Testis (tissue), 2 donors: ENCODE measurements at regions not wholly inside any gene's neighbourhood (a gene's known extent, or its start where the extent isn't known, plus 50 kb on each side); places are given as distances from the start of the nearest gene placed in this dataset.

Source experiments
- DNase-seq: peaks from one replicate; pipeline ENCODE4 v3.0.0-alpha.2; 2019
- H3K27ac ChIP-seq, 2 donors: fragments of 200-600 bp; sonication (generic); one replicate each; pipeline ENCODE4 v1.5.1; 2019
- H3K27me3 ChIP-seq: fragments of 200-600 bp; sonication (generic); one replicate; pipeline ENCODE4 v1.5.1; 2019
- H3K36me3 ChIP-seq: fragments of 200-600 bp; sonication (generic); one replicate; pipeline ENCODE4 v1.5.1; 2017; ENCODE audit warnings: low read depth; ENCODE audit errors: missing control alignments
- H3K4me1 ChIP-seq: fragments of 200-600 bp; sonication (generic); one replicate; pipeline ENCODE4 v1.5.1; 2019
- H3K4me3 ChIP-seq, 2 donors: fragments of 200-600 bp; sonication (generic); one replicate each; pipeline ENCODE4 v1.5.1; 2017 to 2019
- H3K9me3 ChIP-seq: fragments of 200-600 bp; sonication (generic); one replicate; pipeline ENCODE4 v1.5.1; 2017
- CTCF ChIP-seq, 3 experiments: fragments of 450-650 bp in 2 of 3; fragments of 200-600 bp in 1 of 3; sonication (generic) in 1 of 3; IDR thresholded peaks; one replicate each; pipeline ENCODE4 v1.5.1; 2016 to 2019; ENCODE audit warnings: antibody characterized with exemption in 3 of 3, mild to moderate bottlenecking in 2 of 3, moderate library complexity in 1 of 3
- POLR2A ChIP-seq: fragments of 450-650 bp; IDR thresholded peaks from one replicate; pipeline ENCODE4 v1.6.1; 2017; ENCODE audit warnings: antibody characterized with exemption, mild to moderate bottlenecking, moderate library complexity
- WGBS, 2 donors: methylation state at CpG; one replicate each; pipeline ENCODE4 v1.1.5; 2018; 5-methylcytosine and 5-hydroxymethylcytosine counted together
- intact Hi-C: fragments of 100-400 bp; cut with DNase I; formaldehyde crosslinking; loops from one replicate; pipeline ENCODE4 v1.15.1; 2023; ENCODE audit warnings: low total_unique reads

DNA sequence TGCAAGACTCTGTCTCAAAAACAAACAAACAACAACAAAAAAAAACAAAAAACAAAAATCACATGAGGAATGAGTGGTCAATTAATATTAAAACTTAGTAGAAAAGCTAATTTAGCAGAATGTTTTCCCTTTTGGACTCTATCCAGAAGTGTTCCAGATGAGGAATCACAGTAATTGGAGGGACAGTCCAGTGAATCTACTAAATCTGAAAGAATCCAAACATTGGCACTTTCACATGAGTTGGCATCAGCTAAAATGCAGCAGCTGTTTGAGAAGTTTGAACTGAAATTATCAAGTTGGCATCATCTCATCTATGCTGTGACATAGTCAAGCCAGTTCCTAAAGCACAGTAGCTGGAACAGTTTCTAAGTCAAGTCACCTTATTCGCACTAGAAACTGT is 367.8 kb downstream of the PPP1R3A start:
- Histone ChIP-seq H3K27ac (no peak overlapping the region), H3K36me3 (no peaks in the 10 kb centered on the region), H3K27me3 (no peaks in the 10 kb centered on the region), H3K4me3 (no peak overlapping the region), H3K4me1 (no peaks in the 10 kb centered on the region), H3K9me3 (no peaks in the 10 kb centered on the region)
- no peak for DNase-seq
- TF ChIP-seq CTCF (IDR thresholded peaks at IDR 0.05) (no peak), POLR2A (no peak)
- intact Hi-C loops, result no loop called here
- 87 to 89% methylated on average over 1 of the region's 1 CpG for WGBS, 2 donors

- no peak overlapping the region for H3K4me3 ChIP-seq
Measured at GRCh38 chr7:113548561-113548960, 370.2 kb downstream of the PPP1R3A start.

GRCh38 chr7:113548137-113548536 is 370.7 kb downstream of the PPP1R3A start:
- DNase-seq, result no peak
- H3K9me3 ChIP-seq, result no peaks in the 10 kb centered on the region
- no peaks in the 10 kb centered on the region for H3K4me1 ChIP-seq
- H3K27ac ChIP-seq, result no peak overlapping the region
- intact Hi-C loops, result no loop called here
- no peaks in the 10 kb centered on the region for H3K27me3 ChIP-seq
- H3K4me3 ChIP-seq, result no peak overlapping the region
- H3K36me3 ChIP-seq, result no peaks in the 10 kb centered on the region
- TF ChIP-seq CTCF (IDR thresholded peaks at IDR 0.05) (no peak), POLR2A (no peak)

More at GRCh38 chr7:113548561-113548960, 370.2 kb downstream of the PPP1R3A start:
- H3K9me3 ChIP-seq, result no peaks in the 10 kb centered on the region
- no peaks in the 10 kb centered on the region for H3K27me3 ChIP-seq
- H3K36me3 ChIP-seq, result no peaks in the 10 kb centered on the region
- no peak for DNase-seq
- TF ChIP-seq CTCF (IDR thresholded peaks at IDR 0.05) (no peak), POLR2A (no peak)
- intact Hi-C loops, result no loop called here
- H3K4me1 ChIP-seq, result no peaks in the 10 kb centered on the region
- no peak overlapping the region for H3K27ac ChIP-seq

- intact Hi-C loops, result no loop called here
- no peaks in the 10 kb centered on the region for H3K9me3 ChIP-seq
- WGBS, 2 donors, result 95 to 98% methylated on average over 2 of the region's 2 CpGs
- no peaks in the 10 kb centered on the region for H3K4me1 ChIP-seq
- no peaks in the 10 kb centered on the region for H3K27me3 ChIP-seq
- no peak for TF ChIP-seq POLR2A
- TF ChIP-seq CTCF (IDR thresholded peaks at IDR 0.05), result no peak
- no peaks in the 10 kb centered on the region for H3K36me3 ChIP-seq
- no peak for DNase-seq
- no peak overlapping the region for H3K27ac ChIP-seq
- H3K4me3 ChIP-seq, result no peak overlapping the region
Measured at GRCh38 chr7:113521468-113521867, 397.3 kb downstream of the PPP1R3A start.

- H3K4me3 ChIP-seq, result no peak overlapping the region
- intact Hi-C loops, result no loop called here
- WGBS, 2 donors, result 58 to 62% methylated on average over 5 of the region's 5 CpGs
Measured at GRCh38 chr7:113519472-113519871, 399.3 kb downstream of the PPP1R3A start.

More at GRCh38 chr7:113519472-113519871, 399.3 kb downstream of the PPP1R3A start:
- H3K4me1 ChIP-seq, result no peaks in the 10 kb centered on the region
- H3K27me3 ChIP-seq, result no peaks in the 10 kb centered on the region
- H3K9me3 ChIP-seq, result no peaks in the 10 kb centered on the region
- DNase-seq, result no peak
- no peak overlapping the region for H3K27ac ChIP-seq
- TF ChIP-seq POLR2A (no peak), CTCF (IDR thresholded peaks at IDR 0.05) (no peak)
- no peaks in the 10 kb centered on the region for H3K36me3 ChIP-seq
